GM12873 (cell line): ENCODE measurements at regions not wholly inside any gene's neighbourhood (a gene's known extent, or its start where the extent isn't known, plus 50 kb on each side); places are given as distances from the start of the nearest gene placed in this dataset.

ENCODE experiments used
- CTCF ChIP-seq: IDR thresholded peaks from 2 replicates; pipeline ENCODE4 v1.5.1; 2012; ENCODE audit warnings: low read depth, mild to moderate bottlenecking, moderate library complexity, low read length, control low read depth; ENCODE audit not compliant: insufficient read depth; ENCODE audit errors: missing control alignments

DNA sequence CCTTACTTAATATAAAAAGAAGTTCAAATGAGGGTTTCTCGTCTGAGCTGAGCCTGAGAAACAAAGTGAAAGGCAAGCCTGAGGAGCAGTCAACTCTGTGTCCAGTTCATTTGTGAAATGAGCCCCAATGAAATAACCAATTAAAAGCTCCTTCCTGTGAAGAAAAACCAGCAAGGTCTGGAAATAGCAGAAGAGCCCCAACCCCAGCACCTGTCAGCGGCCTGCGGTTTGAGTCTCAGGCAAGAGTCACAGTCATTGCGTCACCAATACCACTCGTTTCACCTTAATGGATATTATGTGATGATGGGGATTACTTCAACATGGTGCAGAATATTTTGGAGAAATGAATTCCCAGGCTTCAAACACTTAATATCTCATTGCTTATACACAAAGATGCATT lies 211.3 kb upstream of the DPP6 start:
- no peak for TF ChIP-seq CTCF

DNA sequence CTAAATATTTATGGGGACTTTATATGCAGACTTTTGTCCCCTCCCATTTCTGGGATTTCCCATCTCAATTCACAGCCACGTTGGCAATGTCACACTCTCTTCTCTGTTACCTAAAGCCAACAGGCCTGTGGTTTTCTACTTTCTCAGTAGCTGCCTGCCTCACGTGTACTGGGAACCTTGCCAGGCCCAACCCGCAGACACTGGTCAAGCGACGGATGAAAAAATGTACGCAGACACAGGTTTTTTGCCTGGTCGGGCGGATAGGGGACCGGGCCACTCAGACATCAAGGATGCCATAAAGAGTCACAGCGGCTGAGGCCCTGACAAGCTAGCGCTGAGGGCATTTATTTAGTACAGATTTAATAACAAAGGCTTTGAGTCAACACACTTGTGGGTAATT lies 204.4 kb upstream of the DPP6 start:
- TF ChIP-seq CTCF, result no peak

DNA sequence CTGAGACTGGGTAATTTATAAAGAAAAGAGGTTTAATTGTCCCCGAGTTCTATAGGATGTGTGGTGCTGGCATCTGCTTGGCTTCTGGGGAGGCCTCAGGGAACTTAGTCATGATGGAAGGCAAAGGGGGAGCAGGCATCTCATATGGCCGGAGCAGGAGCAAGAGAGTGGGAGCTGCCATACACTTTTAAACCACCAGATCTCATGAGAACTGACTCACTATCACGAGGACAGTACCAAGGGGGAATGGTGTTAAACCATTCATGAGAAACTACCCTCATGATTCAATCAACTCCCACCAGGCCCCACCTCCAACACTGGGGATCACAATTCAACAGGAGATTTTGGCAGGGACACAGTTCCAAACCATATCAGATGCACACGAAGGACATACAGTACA lies 199.9 kb upstream of the DPP6 start:
- TF ChIP-seq CTCF, result no peak

DNA sequence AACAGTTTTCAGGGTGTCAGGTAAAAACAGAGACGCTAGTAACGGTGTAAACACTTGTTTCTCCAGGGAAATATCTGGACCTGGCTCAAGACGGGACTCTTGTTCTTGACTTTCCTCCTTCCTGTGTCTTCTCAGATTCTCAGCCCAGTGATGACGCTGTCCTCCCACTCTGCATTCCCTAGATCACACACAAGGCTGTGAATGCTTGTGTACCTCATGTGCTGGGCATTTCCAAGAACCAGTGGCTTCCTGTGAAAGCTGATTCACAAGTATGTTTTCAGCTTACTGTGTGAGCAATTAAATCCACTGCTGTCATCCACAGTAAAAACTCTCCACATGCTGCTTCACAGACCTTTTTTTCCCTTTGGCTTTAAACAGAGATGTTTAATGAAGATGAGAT lies 193.8 kb upstream of the DPP6 start:
- TF ChIP-seq CTCF, result no peak

DNA sequence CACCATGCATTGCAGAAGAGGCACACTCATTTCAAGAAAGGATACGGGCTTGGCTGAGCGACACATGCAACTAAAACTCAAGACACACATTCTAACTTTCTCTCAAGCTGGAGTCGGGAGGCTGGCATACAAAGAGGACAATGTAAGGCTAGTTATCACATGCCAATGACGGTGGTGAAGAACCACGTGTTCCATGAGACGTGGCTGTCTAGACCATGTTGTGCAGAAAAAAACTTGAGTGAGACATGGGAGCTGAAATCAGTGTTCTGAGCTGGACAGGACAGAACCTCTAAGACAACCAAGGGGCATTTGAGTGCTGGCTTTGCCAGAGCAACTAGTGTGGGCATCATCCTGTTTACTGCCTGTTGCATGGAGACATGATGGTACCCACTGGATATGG lies 193.0 kb upstream of the DPP6 start:
- no peak for TF ChIP-seq CTCF

GRCh38 chr7:153886506-153887441 lies 165.4 kb upstream of the DPP6 start:
- no peak for TF ChIP-seq CTCF

DNA sequence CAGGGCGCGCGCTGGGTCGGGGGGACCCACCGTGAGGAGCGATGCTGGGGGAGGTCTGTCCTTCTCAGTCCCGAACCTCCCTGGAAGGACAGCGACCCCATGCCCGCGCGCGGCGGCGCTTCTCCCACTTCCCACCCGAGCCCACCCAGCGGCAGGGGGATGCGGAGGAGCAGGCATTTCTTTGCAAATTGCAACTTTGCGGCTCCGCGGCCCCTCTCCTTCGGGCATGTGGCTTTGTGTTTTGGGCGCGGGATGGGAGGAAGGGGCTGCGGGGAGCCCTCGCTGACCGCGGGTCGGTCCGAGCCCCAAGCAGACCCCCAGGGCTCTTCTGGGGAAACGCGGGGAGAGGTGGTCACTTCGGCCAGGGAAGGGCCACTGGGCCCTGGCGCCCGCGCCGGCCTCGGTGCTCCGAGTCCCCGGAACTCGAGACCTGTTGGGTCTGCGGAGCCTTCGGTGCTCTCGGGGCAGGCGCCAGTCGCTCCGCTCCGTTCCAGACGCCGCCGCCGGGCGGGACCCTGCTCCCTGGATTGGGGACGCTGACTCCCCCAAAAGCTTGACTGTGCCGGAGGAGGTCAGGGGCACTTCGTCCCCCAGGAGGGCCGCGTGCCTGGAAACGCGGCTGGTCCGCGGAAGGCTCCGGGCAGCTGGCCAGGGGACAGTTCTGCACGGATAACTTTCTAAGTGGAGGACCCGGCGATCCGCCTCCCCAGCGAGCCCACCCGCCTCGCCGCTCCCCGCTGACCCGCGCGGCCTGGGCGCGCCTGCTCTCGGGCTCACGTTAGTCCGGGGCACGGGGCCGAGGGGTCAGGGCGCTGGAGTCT lies 164.2 kb upstream of the DPP6 start:
- TF ChIP-seq CTCF, result no peak
